Ectodermal cell (in vitro differentiated cells): ENCODE measurements at regions not wholly inside any gene's neighbourhood (a gene's known extent, or its start where the extent isn't known, plus 50 kb on each side); places are given as distances from the start of the nearest gene placed in this dataset.
"Not testable (repeated sequence)": the region's sequence is repeated elsewhere in the genome, so short reads cannot be mapped to it uniquely, and the experiment has no call there.

ENCODE experiments used
- H3K27ac ChIP-seq: 2 replicates; pipeline ENCODE4 v1.7.0; 2013; ENCODE audit warnings: mild to moderate bottlenecking, low read depth, low read length; ENCODE audit not compliant: insufficient read depth, poor library complexity, severe bottlenecking
- H3K27me3 ChIP-seq: 2 replicates; pipeline ENCODE4 v1.7.0; 2013; ENCODE audit warnings: mild to moderate bottlenecking, low read length; ENCODE audit not compliant: insufficient read depth, control insufficient read depth, poor library complexity, severe bottlenecking
- H3K36me3 ChIP-seq: one replicate; pipeline ENCODE4 v1.7.0; 2013; ENCODE audit warnings: low read length; ENCODE audit not compliant: control insufficient read depth, insufficient read depth
- H3K4me1 ChIP-seq: one replicate; pipeline ENCODE4 v1.7.0; 2013; ENCODE audit warnings: low read length; ENCODE audit not compliant: control insufficient read depth, insufficient read depth
- H3K4me3 ChIP-seq: 2 replicates; pipeline ENCODE4 v1.7.0; 2013; ENCODE audit warnings: low read depth, low read length, control low read depth; ENCODE audit not compliant: insufficient read depth
- H3K9me3 ChIP-seq: 2 replicates; pipeline ENCODE4 v1.7.0; 2013; ENCODE audit warnings: mild to moderate bottlenecking, low read length, moderate library complexity; ENCODE audit not compliant: control insufficient read depth
- WGBS, 2 experiments: methylation state at CpG; one replicate each; pipeline ENCODE4 v1.1.7; 2013; ENCODE audit warnings: missing lambda C conversion rate in 2 of 2; 5-methylcytosine and 5-hydroxymethylcytosine counted together

- H3K27me3 ChIP-seq: no peaks in the 10 kb centered on the region
- 55 to 57% methylated on average over 3 of the region's 3 CpGs for WGBS, 2 experiments
- H3K4me1 ChIP-seq: no peaks in the 10 kb centered on the region
- H3K27ac ChIP-seq: no peak overlapping the region
- H3K36me3 ChIP-seq: no peaks in the 10 kb centered on the region
- peaks cover 27% of the 10 kb centered on the region for H3K9me3 ChIP-seq
- no peak overlapping the region for H3K4me3 ChIP-seq
Observed at GRCh38 chr15:22239806-22240180, 159.5 kb downstream of the OR4M2 start.

GRCh38 chr15:22240403-22240802 lies 160.1 kb downstream of the OR4M2 start:
- 89 to 93% methylated on average over 8 of the region's 8 CpGs for WGBS, 2 experiments
- no peaks in the 10 kb centered on the region for H3K4me1 ChIP-seq
- H3K27me3 ChIP-seq: no peaks in the 10 kb centered on the region
- H3K9me3 ChIP-seq: peaks cover 22% of the 10 kb centered on the region
- H3K36me3 ChIP-seq: no peaks in the 10 kb centered on the region
- no peak overlapping the region for H3K4me3 ChIP-seq
- no peak overlapping the region for H3K27ac ChIP-seq

DNA sequence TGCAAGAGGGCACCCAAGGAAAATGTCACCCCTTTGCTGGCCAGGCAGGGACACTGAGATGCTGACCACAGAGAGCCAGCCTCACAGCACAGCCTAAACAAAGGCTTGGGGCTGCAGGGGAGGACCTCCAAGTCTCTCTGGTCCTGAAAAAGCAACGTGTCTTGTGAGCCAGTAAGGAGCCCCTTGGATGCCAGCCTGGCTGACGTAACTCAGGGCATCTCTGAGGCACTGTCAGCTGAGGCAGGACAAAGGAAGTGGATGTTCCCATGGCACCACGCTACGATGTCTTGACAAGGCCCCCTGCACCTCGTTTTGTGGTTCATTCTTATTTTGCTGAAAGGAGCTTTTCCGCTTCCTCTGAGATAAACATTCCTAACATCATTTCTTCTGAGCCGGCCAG lies 160.7 kb downstream of the OR4M2 start:
- H3K27ac ChIP-seq: no peak overlapping the region
- H3K4me3 ChIP-seq: no peak overlapping the region
- no peaks in the 10 kb centered on the region for H3K4me1 ChIP-seq
- H3K27me3 ChIP-seq: no peaks in the 10 kb centered on the region
- 68 to 69% methylated on average over 7 of the region's 7 CpGs for WGBS, 2 experiments
- H3K36me3 ChIP-seq: no peaks in the 10 kb centered on the region
- peaks cover 21% of the 10 kb centered on the region for H3K9me3 ChIP-seq

- 80 to 85% methylated on average over 8 of the region's 8 CpGs for WGBS, 2 experiments
- H3K27ac ChIP-seq: no peak overlapping the region
- no peak overlapping the region for H3K4me3 ChIP-seq
- no peaks in the 10 kb centered on the region for H3K36me3 ChIP-seq
- no peaks in the 10 kb centered on the region for H3K27me3 ChIP-seq
- H3K9me3 ChIP-seq: peaks cover 20% of the 10 kb centered on the region
- no peaks in the 10 kb centered on the region for H3K4me1 ChIP-seq
Observed at GRCh38 chr15:22241451-22241850, 161.1 kb downstream of the OR4M2 start.

- H3K4me1 ChIP-seq, H3K36me3 ChIP-seq, H3K27ac ChIP-seq, H3K4me3 ChIP-seq, H3K27me3 ChIP-seq: not testable (repeated sequence)
- peaks cover 13% of the 10 kb centered on the region for H3K9me3 ChIP-seq
- WGBS, 2 experiments: 83 to 87% methylated on average over 8 of the region's 9 CpGs
Observed at GRCh38 chr15:22242311-22242710, 162.0 kb downstream of the OR4M2 start.

GRCh38 chr15:22243440-22244130 lies 163.3 kb downstream of the OR4M2 start:
- Histone ChIP-seq H3K4me3 (no peak overlapping the region), H3K9me3 (peaks cover 17% of the 10 kb centered on the region), H3K27ac (no peak overlapping the region), H3K27me3 (no peaks in the 10 kb centered on the region), H3K36me3 (no peaks in the 10 kb centered on the region), H3K4me1 (no peaks in the 10 kb centered on the region)
- 75 to 77% methylated on average over 8 of the region's 8 CpGs for WGBS, 2 experiments

DNA sequence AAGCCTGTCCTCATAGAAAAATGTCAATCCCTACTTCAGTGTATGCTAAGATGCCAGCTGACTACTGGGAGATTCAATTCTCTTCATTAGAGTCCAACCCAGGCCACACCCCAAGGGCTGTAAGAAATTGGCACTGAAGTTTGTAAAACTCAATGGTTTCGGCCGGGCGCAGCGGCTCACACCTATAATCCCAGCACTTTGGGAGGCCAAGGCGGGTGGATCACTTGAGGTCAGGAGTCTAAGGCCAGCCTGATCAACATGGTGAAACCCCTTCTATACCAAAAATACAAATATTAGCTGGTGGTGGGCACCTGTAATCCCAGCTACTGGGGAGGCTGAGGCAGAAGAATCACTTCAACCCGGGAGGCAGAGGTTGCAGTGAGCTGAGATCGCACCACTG lies 169.2 kb downstream of the OR4M2 start:
- H3K4me3 ChIP-seq, H3K4me1 ChIP-seq, H3K36me3 ChIP-seq, H3K27ac ChIP-seq, H3K27me3 ChIP-seq: not testable (repeated sequence)
- H3K9me3 ChIP-seq: peaks cover 40% of the 10 kb centered on the region
- WGBS, 2 experiments: 87 to 92% methylated on average over 7 of the region's 7 CpGs

- 72% methylated on average over 18 of the region's 18 CpGs for WGBS, 2 experiments
- H3K4me3 ChIP-seq, H3K4me1 ChIP-seq, H3K27me3 ChIP-seq, H3K27ac ChIP-seq, H3K36me3 ChIP-seq: not testable (repeated sequence)
- peaks cover 41% of the 10 kb centered on the region for H3K9me3 ChIP-seq
Observed at GRCh38 chr15:22250501-22251290, 170.4 kb downstream of the OR4M2 start.

- H3K27me3 ChIP-seq: no peaks in the 10 kb centered on the region
- peaks cover 45% of the 10 kb centered on the region for H3K9me3 ChIP-seq
- no peak overlapping the region for H3K4me3 ChIP-seq
- H3K36me3 ChIP-seq: no peaks in the 10 kb centered on the region
- H3K27ac ChIP-seq: no peak overlapping the region
- H3K4me1 ChIP-seq: no peaks in the 10 kb centered on the region
- 85 to 91% methylated on average over 1 of the region's 1 CpG for WGBS, 2 experiments
Observed at GRCh38 chr15:22251422-22251821, 171.1 kb downstream of the OR4M2 start.

- H3K27ac ChIP-seq, H3K4me3 ChIP-seq, H3K4me1 ChIP-seq, H3K27me3 ChIP-seq, H3K36me3 ChIP-seq: not testable (repeated sequence)
- H3K9me3 ChIP-seq: peaks cover 49% of the 10 kb centered on the region
- 60 to 66% methylated on average over 4 of the region's 4 CpGs for WGBS, 2 experiments
Observed at GRCh38 chr15:22252047-22252446, 171.7 kb downstream of the OR4M2 start.
